SK-N-SH (cell line): ENCODE measurements at regions not wholly inside any gene's neighbourhood (a gene's known extent, or its start where the extent isn't known, plus 50 kb on each side); places are given as distances from the start of the nearest gene placed in this dataset.

Experiments used
- EP300 ChIP-seq, 2 experiments: IDR thresholded peaks; 2 replicates each; pipeline versions ENCODE4 v1.4.0 to v1.6.1; 2012; ENCODE audit warnings: borderline replicate concordance in 1 of 2, low read depth in 1 of 2, low read length in 1 of 2
- FOXM1 ChIP-seq: IDR thresholded peaks from 2 replicates; pipeline ENCODE4 v1.4.0; 2012; ENCODE audit warnings: low read depth, mild to moderate bottlenecking
- GATA2 ChIP-seq: sonication (generic); formaldehyde crosslinking; IDR thresholded peaks from 2 replicates; pipeline ENCODE4 v1.5.0; 2020; ENCODE audit warnings: mild to moderate bottlenecking, missing genetic modification reagents
- MAX ChIP-seq: IDR thresholded peaks from 2 replicates; pipeline ENCODE4 v1.4.0; 2012; ENCODE audit warnings: low read depth
- MEF2A ChIP-seq: IDR thresholded peaks from 2 replicates; pipeline ENCODE4 v1.4.0; 2012; ENCODE audit warnings: low read depth, borderline replicate concordance
- NFIC ChIP-seq: IDR thresholded peaks from 2 replicates; pipeline ENCODE4 v1.4.0; 2012; ENCODE audit warnings: borderline replicate concordance
- RAD21 ChIP-seq: IDR thresholded peaks from 2 replicates; pipeline ENCODE4 v1.6.1; 2012; ENCODE audit warnings: mild to moderate bottlenecking, low read length
- SMC3 ChIP-seq: IDR thresholded peaks from 2 replicates; pipeline ENCODE4 v1.6.1; 2012; ENCODE audit warnings: low read depth, low read length, improper control_type of control experiment
- TF ChIP-seq, protein P1 (sequence below): fragments of 200-600 bp; sonication (generic); IDR thresholded peaks from 2 replicates; pipeline ENCODE4 v1.6.1; 2017; ENCODE audit warnings: antibody characterized with exemption, mild to moderate bottlenecking, moderate library complexity
- TF ChIP-seq, protein P2 (sequence below): IDR thresholded peaks from 2 replicates; pipeline ENCODE4 v1.4.0; 2012; ENCODE audit warnings: low read depth, borderline replicate concordance

GRCh38 chr17:79176792-79177601, 102.4 kb downstream of the ENGASE start:
- TF ChIP-seq SMC3, result no peak
- TF ChIP-seq, protein P1, sequence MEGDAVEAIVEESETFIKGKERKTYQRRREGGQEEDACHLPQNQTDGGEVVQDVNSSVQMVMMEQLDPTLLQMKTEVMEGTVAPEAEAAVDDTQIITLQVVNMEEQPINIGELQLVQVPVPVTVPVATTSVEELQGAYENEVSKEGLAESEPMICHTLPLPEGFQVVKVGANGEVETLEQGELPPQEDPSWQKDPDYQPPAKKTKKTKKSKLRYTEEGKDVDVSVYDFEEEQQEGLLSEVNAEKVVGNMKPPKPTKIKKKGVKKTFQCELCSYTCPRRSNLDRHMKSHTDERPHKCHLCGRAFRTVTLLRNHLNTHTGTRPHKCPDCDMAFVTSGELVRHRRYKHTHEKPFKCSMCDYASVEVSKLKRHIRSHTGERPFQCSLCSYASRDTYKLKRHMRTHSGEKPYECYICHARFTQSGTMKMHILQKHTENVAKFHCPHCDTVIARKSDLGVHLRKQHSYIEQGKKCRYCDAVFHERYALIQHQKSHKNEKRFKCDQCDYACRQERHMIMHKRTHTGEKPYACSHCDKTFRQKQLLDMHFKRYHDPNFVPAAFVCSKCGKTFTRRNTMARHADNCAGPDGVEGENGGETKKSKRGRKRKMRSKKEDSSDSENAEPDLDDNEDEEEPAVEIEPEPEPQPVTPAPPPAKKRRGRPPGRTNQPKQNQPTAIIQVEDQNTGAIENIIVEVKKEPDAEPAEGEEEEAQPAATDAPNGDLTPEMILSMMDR, result no peak
- TF ChIP-seq GATA2 (CRISPR knock-in tag), result no peak
- TF ChIP-seq NFIC, result no peak
- no peak for TF ChIP-seq MAX
- TF ChIP-seq, protein P2, sequence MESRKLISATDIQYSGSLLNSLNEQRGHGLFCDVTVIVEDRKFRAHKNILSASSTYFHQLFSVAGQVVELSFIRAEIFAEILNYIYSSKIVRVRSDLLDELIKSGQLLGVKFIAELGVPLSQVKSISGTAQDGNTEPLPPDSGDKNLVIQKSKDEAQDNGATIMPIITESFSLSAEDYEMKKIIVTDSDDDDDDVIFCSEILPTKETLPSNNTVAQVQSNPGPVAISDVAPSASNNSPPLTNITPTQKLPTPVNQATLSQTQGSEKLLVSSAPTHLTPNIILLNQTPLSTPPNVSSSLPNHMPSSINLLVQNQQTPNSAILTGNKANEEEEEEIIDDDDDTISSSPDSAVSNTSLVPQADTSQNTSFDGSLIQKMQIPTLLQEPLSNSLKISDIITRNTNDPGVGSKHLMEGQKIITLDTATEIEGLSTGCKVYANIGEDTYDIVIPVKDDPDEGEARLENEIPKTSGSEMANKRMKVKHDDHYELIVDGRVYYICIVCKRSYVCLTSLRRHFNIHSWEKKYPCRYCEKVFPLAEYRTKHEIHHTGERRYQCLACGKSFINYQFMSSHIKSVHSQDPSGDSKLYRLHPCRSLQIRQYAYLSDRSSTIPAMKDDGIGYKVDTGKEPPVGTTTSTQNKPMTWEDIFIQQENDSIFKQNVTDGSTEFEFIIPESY, result no peak
- TF ChIP-seq EP300 (IDR thresholded peaks at IDR 0.05; ENCODE audit: borderline replicate concordance in 1 of 2, low read depth in 1 of 2, low read length in 1 of 2), result no peak
- no peak for TF ChIP-seq FOXM1
- no peak for TF ChIP-seq MEF2A
- TF ChIP-seq RAD21, result no peak
